Esophagus squamous epithelium (tissue), 5 donors: ENCODE measurements at regions not wholly inside any gene's neighbourhood (a gene's known extent, or its start where the extent isn't known, plus 50 kb on each side); places are given as distances from the start of the nearest gene placed in this dataset.
A peak's percentile ranks its signal among the peaks of the same experiment; 100 is the strongest.

Source experiments
- DNase-seq: peaks from one replicate; lab custom pipeline; 2025; lab: John Stamatoyannopoulos, UW
- H3K27ac ChIP-seq, 4 donors: fragments of 200-600 bp; sonication (generic); one replicate each; pipeline ENCODE4 v1.5.1; 2016 to 2019; ENCODE audit warnings: mild to moderate bottlenecking in 1 of 4
- H3K27me3 ChIP-seq, 4 donors: fragments of 200-600 bp; sonication (generic); 1 replicate in 3 of 4; 2 replicates in 1 of 4; pipeline versions ENCODE4 v1.5.1 to v1.6.0; 2017 to 2021; ENCODE audit warnings: antibody characterized with exemption in 1 of 4
- H3K36me3 ChIP-seq, 3 donors: fragments of 200-600 bp; sonication (generic); one replicate each; pipeline ENCODE4 v1.5.1; 2016 to 2019
- H3K4me1 ChIP-seq, 3 donors: fragments of 200-600 bp; sonication (generic); one replicate each; pipeline ENCODE4 v1.5.1; 2017 to 2019
- H3K4me3 ChIP-seq, 4 donors: fragments of 200-600 bp; sonication (generic); 1 replicate in 3 of 4; 2 replicates in 1 of 4; pipeline ENCODE4 v1.5.1; 2016 to 2019; ENCODE audit warnings: mild to moderate bottlenecking in 2 of 4, moderate library complexity in 1 of 4
- H3K9me3 ChIP-seq, 3 donors: fragments of 200-600 bp; sonication (generic); one replicate each; pipeline ENCODE4 v1.5.1; 2016 to 2019
- POLR2A ChIP-seq, 4 donors: fragments of 450-650 bp; IDR thresholded peaks; one replicate each; pipeline ENCODE4 v1.6.1; 2017; ENCODE audit warnings: antibody characterized with exemption in 4 of 4, mild to moderate bottlenecking in 4 of 4, moderate library complexity in 3 of 4
- WGBS, 2 donors: methylation state at CpG; one replicate each; pipeline ENCODE4 v1.1.5; 2018; 5-methylcytosine and 5-hydroxymethylcytosine counted together
- intact Hi-C: fragments of 100-400 bp; cut with DNase I; formaldehyde crosslinking; loops from one replicate; pipeline ENCODE4 v1.15.0; 2022
- TF ChIP-seq, protein P1 (sequence below), 6 experiments: fragments of 450-650 bp in 4 of 6; fragments of 200-600 bp in 2 of 6; sonication (generic) in 2 of 6; IDR thresholded peaks; one replicate each; pipeline ENCODE4 v1.5.1; 2016 to 2019; ENCODE audit warnings: antibody characterized with exemption in 6 of 6, mild to moderate bottlenecking in 4 of 6, moderate library complexity in 4 of 6
- donor health status: DM: yes; HTN: yes; CAD: no.

DNA sequence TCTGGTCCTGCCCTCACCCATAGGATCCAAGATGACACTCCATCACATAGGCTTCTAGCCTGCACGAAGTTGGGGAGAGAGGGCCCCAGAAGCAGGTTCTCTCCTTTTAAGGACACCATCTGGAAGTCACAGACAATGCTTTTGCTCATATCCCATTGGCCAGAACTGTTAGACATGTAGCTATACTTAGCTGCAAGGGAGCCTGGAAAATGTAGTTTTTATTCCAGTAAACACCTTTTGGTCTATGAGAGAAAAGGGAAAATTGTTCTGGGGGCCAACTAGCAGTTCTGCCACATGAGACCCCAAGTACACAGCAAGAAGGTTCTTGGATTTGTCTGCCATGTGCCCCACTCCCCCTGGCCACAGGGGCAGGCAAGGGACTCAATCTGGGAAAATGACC lies 206.1 kb downstream of the ZFP36L2 start:
- no peak overlapping the region for H3K27ac ChIP-seq
- TF ChIP-seq, protein P1, sequence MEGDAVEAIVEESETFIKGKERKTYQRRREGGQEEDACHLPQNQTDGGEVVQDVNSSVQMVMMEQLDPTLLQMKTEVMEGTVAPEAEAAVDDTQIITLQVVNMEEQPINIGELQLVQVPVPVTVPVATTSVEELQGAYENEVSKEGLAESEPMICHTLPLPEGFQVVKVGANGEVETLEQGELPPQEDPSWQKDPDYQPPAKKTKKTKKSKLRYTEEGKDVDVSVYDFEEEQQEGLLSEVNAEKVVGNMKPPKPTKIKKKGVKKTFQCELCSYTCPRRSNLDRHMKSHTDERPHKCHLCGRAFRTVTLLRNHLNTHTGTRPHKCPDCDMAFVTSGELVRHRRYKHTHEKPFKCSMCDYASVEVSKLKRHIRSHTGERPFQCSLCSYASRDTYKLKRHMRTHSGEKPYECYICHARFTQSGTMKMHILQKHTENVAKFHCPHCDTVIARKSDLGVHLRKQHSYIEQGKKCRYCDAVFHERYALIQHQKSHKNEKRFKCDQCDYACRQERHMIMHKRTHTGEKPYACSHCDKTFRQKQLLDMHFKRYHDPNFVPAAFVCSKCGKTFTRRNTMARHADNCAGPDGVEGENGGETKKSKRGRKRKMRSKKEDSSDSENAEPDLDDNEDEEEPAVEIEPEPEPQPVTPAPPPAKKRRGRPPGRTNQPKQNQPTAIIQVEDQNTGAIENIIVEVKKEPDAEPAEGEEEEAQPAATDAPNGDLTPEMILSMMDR (IDR thresholded peaks at IDR 0.05), result no peak
- TF ChIP-seq POLR2A (IDR thresholded peaks at IDR 0.05), result no peak
- peaks cover 14 to 34% (median 18%) of the 10 kb centered on the region in 3 donors for H3K4me1 ChIP-seq
- H3K27me3 ChIP-seq, result no peaks in the 10 kb centered on the region
- WGBS, 2 donors, result 83 to 100% methylated on average over 1 of the region's 1 CpG
- H3K36me3 ChIP-seq, result no peaks in the 10 kb centered on the region
- DNase-seq, result no peak
- peaks cover 0 to 22% (median 6%) of the 10 kb centered on the region in 3 donors for H3K9me3 ChIP-seq
- intact Hi-C loops, result no loop called here
- no peak overlapping the region for H3K4me3 ChIP-seq

DNA sequence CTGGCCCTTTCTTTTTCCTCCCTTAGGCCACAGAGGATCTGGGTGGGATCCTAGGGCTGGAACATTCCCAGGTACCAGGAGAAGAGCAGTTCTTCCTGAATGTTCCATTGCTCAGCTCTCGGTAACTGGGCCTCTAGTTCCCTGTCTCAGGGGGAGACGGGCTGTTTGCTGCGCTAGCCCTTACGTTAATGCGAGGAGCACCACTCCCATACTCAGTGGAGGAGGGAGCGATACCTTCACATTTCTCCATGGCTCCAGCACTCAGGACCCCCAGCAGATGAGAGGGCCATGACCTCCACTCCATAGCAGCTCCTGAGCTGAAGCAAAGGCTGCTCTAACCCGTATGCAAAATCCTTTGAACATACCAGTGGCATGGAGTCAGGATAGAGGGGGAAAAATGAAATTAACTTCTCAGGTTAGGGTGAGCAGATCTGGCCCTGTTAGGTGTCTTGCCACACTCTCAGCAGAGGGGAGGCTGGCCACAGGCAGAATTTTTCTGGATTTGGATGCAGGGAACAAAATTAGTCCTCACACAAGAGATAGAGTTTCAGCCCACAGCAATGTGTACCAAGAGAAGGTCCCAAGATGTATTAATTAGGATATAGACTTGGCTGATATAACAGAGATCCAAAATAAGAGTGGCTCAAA lies 206.7 kb downstream of the ZFP36L2 start:
- Histone ChIP-seq H3K27me3 (no peaks in the 10 kb centered on the region), H3K36me3 (no peaks in the 10 kb centered on the region), H3K9me3 (peaks cover 0 to 22% (median 6%) of the 10 kb centered on the region in 3 donors), H3K4me3 (no peak overlapping the region), H3K27ac (peak overlapping the region in 3 of 4 donors; percentile 40 to 65 (median 50)), H3K4me1 (peaks cover 17 to 34% (median 18%) of the 10 kb centered on the region in 3 donors)
- TF ChIP-seq, protein P1 (IDR thresholded peaks at IDR 0.05), result no peak
- TF ChIP-seq POLR2A (IDR thresholded peaks at IDR 0.05), result no peak
- 90 to 100% methylated on average over 1 to 7 of the region's 7 CpGs for WGBS, 2 donors
- intact Hi-C loops, result no loop called here
- no peak for DNase-seq

DNA sequence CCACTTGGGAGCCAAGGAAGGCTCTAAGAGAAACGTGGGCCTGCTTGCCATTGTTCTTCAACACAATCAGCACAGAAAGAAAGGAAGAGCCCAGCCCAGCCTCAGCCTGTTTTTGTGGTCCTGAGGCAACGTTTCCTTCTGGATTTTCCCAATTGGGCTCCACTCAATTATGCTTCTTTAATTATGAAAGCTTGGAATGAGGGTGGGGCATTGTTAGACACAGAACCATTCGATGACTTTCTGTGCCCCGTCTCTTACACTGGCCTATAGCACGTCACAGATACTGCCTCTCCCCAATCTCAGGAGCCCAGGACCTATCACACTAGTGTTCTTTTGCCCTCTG lies 207.4 kb downstream of the ZFP36L2 start:
- Histone ChIP-seq H3K27me3 (no peaks in the 10 kb centered on the region), H3K36me3 (no peaks in the 10 kb centered on the region), H3K27ac (peak overlapping the region; percentile 50 to 65 (median 58)), H3K4me1 (peaks cover 18 to 35% (median 19%) of the 10 kb centered on the region in 3 donors), H3K9me3 (peaks cover 0 to 22% (median 6%) of the 10 kb centered on the region in 3 donors), H3K4me3 (no peak overlapping the region)
- no peak for DNase-seq
- TF ChIP-seq POLR2A (IDR thresholded peaks at IDR 0.05), result no peak
- TF ChIP-seq, protein P1 (IDR thresholded peaks at IDR 0.05), result no peak
- WGBS, 2 donors, result 50 to 56% methylated on average over 5 of the region's 5 CpGs
- intact Hi-C loops, result no loop called here

DNA sequence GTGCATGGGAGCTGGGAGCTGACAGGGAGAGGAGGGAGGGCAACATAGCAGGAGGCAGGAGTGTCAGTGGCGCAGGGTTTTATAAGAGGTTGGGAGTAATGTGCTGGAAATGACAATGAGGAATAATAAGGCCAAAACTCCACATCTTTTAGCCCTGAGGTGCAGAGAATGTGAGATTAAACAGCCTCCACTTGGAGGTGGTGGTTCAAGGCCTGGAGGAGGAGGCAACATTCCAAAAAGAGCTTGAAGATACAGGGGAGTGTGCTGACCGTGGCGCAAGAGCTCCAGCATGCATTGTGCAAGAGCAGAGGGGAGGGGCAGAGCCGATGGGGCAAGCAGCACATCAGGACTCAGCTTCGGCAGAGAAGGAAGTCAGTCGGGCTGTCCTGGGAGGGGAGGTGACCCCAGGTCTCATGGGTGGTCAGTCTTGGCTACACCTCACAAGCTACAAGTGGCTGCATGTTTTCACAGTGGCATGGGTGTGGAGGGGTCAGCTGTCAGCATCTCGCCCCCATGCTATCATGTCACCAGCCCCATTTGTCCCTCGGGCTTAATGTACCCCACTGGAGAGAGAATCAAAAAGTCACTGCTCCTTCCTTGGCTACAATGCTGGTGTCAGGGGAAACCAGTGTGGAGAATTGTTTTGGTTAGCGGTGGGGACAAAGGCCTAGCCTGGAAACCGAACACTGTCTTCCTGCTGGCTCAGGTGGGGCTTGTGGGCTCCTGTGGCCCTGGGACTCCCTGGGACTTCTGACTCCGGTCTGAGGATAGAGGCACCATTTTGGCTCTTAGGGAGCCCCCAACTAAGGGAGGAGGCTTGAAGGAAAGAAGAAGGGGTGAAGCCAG lies 208.0 kb downstream of the ZFP36L2 start:
- intact Hi-C loops, result no loop called here
- Histone ChIP-seq H3K4me1 (peaks cover 18 to 38% (median 22%) of the 10 kb centered on the region in 3 donors), H3K9me3 (peaks cover 0 to 22% (median 6%) of the 10 kb centered on the region in 3 donors), H3K27ac (peak overlapping the region; percentile 50 to 65 (median 58)), H3K27me3 (no peaks in the 10 kb centered on the region), H3K4me3 (no peak overlapping the region), H3K36me3 (no peaks in the 10 kb centered on the region)
- 42 to 57% methylated on average over 7 of the region's 11 CpGs for WGBS, 2 donors
- peak; percentile 21 for DNase-seq
- no peak for TF ChIP-seq POLR2A (IDR thresholded peaks at IDR 0.05)
- TF ChIP-seq, protein P1 (IDR thresholded peaks at IDR 0.05), result no peak

DNA sequence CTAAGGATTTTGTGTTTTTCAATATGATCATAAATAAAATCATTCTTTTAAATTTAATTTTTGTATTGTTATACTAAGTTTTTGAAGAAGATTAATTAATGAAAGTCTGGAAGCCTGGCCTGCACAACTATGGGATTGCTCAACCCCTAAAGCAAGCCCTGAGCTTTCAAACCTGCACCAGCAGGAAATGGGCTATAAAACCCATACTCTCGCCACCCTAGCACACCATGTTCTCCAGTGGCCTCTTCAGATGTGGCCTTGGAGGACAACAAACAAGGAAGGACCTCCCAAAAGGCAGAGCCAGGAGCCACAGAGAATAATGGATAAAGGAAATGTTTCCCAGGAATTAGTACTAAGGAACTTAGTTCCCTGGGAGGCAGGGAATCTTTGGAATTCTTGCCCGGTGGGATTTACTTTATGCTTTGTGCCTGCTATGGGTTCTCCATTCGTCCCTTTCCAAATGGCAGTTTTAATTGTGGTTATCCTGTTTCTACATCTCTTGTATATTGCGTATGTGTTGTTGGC lies 212.5 kb downstream of the ZFP36L2 start:
- peaks cover 15 to 48% (median 18%) of the 10 kb centered on the region in 3 donors for H3K4me1 ChIP-seq
- H3K4me3 ChIP-seq, result no peak overlapping the region
- intact Hi-C loops, result no loop called here
- no peak for DNase-seq
- WGBS, 2 donors, result 63 to 78% methylated on average over 4 of the region's 4 CpGs
- H3K27me3 ChIP-seq, result no peaks in the 10 kb centered on the region
- no peak for TF ChIP-seq POLR2A (IDR thresholded peaks at IDR 0.05)
- TF ChIP-seq, protein P1 (IDR thresholded peaks at IDR 0.05), result no peak
- H3K27ac ChIP-seq, result no peak overlapping the region
- H3K9me3 ChIP-seq, result no peaks in the 10 kb centered on the region
- no peaks in the 10 kb centered on the region for H3K36me3 ChIP-seq
